T-helper 1 cell treated with Interleukin-12 subunit alpha and Interleukin-12 subunit beta and Interleukin-4 antibody, amounts not matched to agents 30 ng/mL and 1 ng/mL, for 36 hours (primary cell): ENCODE measurements at regions not wholly inside any gene's neighbourhood (a gene's known extent, or its start where the extent isn't known, plus 50 kb on each side); places are given as distances from the start of the nearest gene placed in this dataset.
"Not testable (repeated sequence)": the region's sequence is repeated elsewhere in the genome, so short reads cannot be mapped to it uniquely, and the experiment has no call there.

Experiments used
- intact Hi-C: fragments of 100-400 bp; cut with micrococcal nuclease; formaldehyde crosslinking; loops from one replicate; pipeline ENCODE4 v1.15.1; 2024

- intact Hi-C loops: no loop called here
Measured at GRCh38 chr5:100249211-100249883, 285.8 kb upstream of the FAM174A start.

GRCh38 chr5:100232736-100233135, 302.4 kb upstream of the FAM174A start:
- intact Hi-C loops: no loop called here

- intact Hi-C loops: no loop called here
Measured at GRCh38 chr5:100188778-100189177, 346.4 kb upstream of the FAM174A start.

GRCh38 chr5:100188339-100188738, 346.8 kb upstream of the FAM174A start:
- intact Hi-C loops: no loop called here

- intact Hi-C loops: no loop called here
Measured at GRCh38 chr5:100186181-100186580, 349.0 kb upstream of the FAM174A start.

- intact Hi-C loops: no loop called here
Measured at GRCh38 chr5:100182402-100182801, 352.8 kb upstream of the FAM174A start.

- intact Hi-C loops: no loop called here
Measured at GRCh38 chr5:100175346-100175745, 359.8 kb upstream of the FAM174A start.

- intact Hi-C loops: no loop called here
Measured at GRCh38 chr5:100165309-100165708, 369.9 kb upstream of the FAM174A start.

- intact Hi-C loops: no loop called here
Measured at GRCh38 chr5:100161868-100162267, 373.3 kb upstream of the FAM174A start.

GRCh38 chr5:100157066-100157465, 378.1 kb upstream of the FAM174A start:
- intact Hi-C loops: no loop called here

- intact Hi-C loops: no loop called here
Measured at GRCh38 chr5:100148239-100148638, 386.9 kb upstream of the FAM174A start.

GRCh38 chr5:100142607-100143006, 392.6 kb upstream of the FAM174A start:
- intact Hi-C loops: no loop called here

- intact Hi-C loops: no loop called here
Measured at GRCh38 chr5:100131161-100131560, 404.0 kb upstream of the FAM174A start.

- intact Hi-C loops: no loop called here
Measured at GRCh38 chr5:100130307-100130706, 404.9 kb upstream of the FAM174A start.

GRCh38 chr5:100119903-100120302, 415.3 kb upstream of the FAM174A start:
- intact Hi-C loops: no loop called here

- intact Hi-C loops: no loop called here
Measured at GRCh38 chr5:100110497-100110896, 424.7 kb upstream of the FAM174A start.

GRCh38 chr5:100108883-100109282, 426.3 kb upstream of the FAM174A start:
- intact Hi-C loops: no loop called here

GRCh38 chr5:100103592-100104119, 431.5 kb upstream of the FAM174A start:
- intact Hi-C loops: not testable (repeated sequence)

- intact Hi-C loops: not testable (repeated sequence)
Measured at GRCh38 chr5:100101466-100101865, 433.7 kb upstream of the FAM174A start.

GRCh38 chr5:100096328-100096727, 438.8 kb upstream of the FAM174A start:
- intact Hi-C loops: not testable (repeated sequence)

- intact Hi-C loops: not testable (repeated sequence)
Measured at GRCh38 chr5:100080703-100081102, 454.5 kb upstream of the FAM174A start.

- intact Hi-C loops: not testable (repeated sequence)
Measured at GRCh38 chr5:100079163-100079562, 456.0 kb upstream of the FAM174A start.

- intact Hi-C loops: not testable (repeated sequence)
Measured at GRCh38 chr5:100066020-100066419, 469.2 kb upstream of the FAM174A start.
